ENCODE measurements at regions not wholly inside any gene's neighbourhood (a gene's known extent, or its start where the extent isn't known, plus 50 kb on each side); places are given as distances from the start of the nearest gene placed in this dataset.

DNA sequence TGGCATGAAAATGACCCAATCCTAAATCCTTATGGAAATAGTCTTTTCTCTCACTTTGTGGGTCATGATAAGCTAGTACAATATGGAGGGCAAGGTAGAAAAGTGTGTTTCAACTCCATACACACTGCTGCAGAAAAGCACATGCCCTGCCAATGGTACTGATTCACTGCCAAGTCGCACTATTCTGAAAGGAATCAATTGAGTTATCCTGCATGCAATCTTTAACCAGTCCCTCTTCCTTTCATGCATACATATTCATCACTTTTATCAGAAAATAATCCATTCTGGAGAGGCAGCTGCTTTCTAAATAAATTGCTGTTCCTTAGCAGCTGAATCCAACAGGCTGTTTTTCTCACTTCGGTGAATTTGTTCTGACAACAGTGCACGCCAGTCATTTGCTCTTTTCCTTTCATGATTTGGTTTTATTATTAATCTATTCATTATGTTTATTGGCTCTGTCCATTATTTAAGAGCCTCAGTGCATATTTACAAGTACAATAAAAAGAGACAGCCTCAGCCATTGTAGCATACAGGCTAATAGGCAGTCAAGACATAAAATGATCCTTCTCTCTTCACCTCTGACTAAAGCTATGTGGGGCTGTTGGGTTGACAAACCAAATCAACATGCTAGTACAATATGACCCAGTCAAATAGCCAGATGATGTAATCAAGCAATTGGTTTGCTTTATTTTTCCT is 108.8 kb downstream of the CHD1L start:
- TF ChIP-seq EP300 (IDR thresholded peaks at IDR 0.05) = no peak
- no peak for TF ChIP-seq POLR2A (IDR thresholded peaks at IDR 0.05)

All from sigmoid colon (tissue), 4 donors.